H1 (cell line): ENCODE measurements at regions not wholly inside any gene's neighbourhood (a gene's known extent, or its start where the extent isn't known, plus 50 kb on each side); places are given as distances from the start of the nearest gene placed in this dataset.

ENCODE experiments used
- CTCF ChIA-PET: fragments of 300-600 bp; sonication (Branson Sonifier 250); formaldehyde crosslinking; loops from one replicate; lab custom pipeline; 2021; ENCODE audit not compliant: partially characterized antibody; lab: Charles Lee
- POLR2A ChIA-PET: fragments of 300-600 bp; sonication (Branson Sonifier 250); formaldehyde crosslinking; loops from one replicate; lab custom pipeline; 2021; ENCODE audit warnings: inconsistent platforms; ENCODE audit not compliant: partially characterized antibody; lab: Charles Lee
- DNase-seq, 2 experiments: peaks; one replicate each; pipeline versions ENCODE4 v3.0.0 to v3.0.0-alpha.2; 2010 to 2022; ENCODE audit warnings: low spot score in 2 of 2, low read depth in 1 of 2, mixed read lengths in 1 of 2
- FAIRE-seq: peaks from 2 replicates; lab custom pipeline; 2011; peaks lifted over from hg19 to GRCh38; lab: Jason Lieb, UNC
- H2AFZ ChIP-seq: 2 replicates; pipeline ENCODE4 v1.8.1; 2012; ENCODE audit warnings: low read length, inconsistent platforms
- H2AK5ac ChIP-seq: 2 replicates; pipeline ENCODE4 v1.6.1; 2013; ENCODE audit warnings: low read depth, low read length
- H2BK120ac ChIP-seq: replicated peaks from 2 replicates; pipeline ENCODE3; 2013; ENCODE audit warnings: low read depth, low read length, inconsistent platforms
- H2BK12ac ChIP-seq: 2 replicates; pipeline ENCODE4 v1.6.1; 2013; ENCODE audit warnings: low read depth, low read length
- H2BK15ac ChIP-seq: 2 replicates; pipeline ENCODE4 v1.6.1; 2013; ENCODE audit warnings: low read length
- H2BK20ac ChIP-seq: 2 replicates; pipeline ENCODE4 v1.6.1; 2013; ENCODE audit warnings: low read length
- H2BK5ac ChIP-seq: 2 replicates; pipeline ENCODE4 v1.6.1; 2013; ENCODE audit warnings: low read depth, low read length
- H3K14ac ChIP-seq: 2 replicates; pipeline ENCODE4 v1.6.1; 2013; ENCODE audit warnings: inconsistent platforms; ENCODE audit not compliant: insufficient read length
- H3K18ac ChIP-seq: 2 replicates; pipeline ENCODE4 v1.6.1; 2013; ENCODE audit warnings: low read length; ENCODE audit errors: extremely low read depth
- H3K23ac ChIP-seq: 2 replicates; pipeline ENCODE4 v1.6.1; 2013; ENCODE audit warnings: inconsistent platforms; ENCODE audit not compliant: insufficient read length
- H3K23me2 ChIP-seq: 2 replicates; pipeline ENCODE4 v1.6.1; 2013; ENCODE audit warnings: low read depth, low read length
- H3K27ac ChIP-seq: 2 replicates; pipeline ENCODE4 v1.6.1; 2011; ENCODE audit warnings: low read depth, low read length, inconsistent platforms
- H3K27me3 ChIP-seq, 4 experiments: replicated peaks in 1 of 4; 1 replicate in 1 of 4; 2 replicates in 3 of 4; pipeline versions ENCODE4 v1.6.1 to v1.8.1; 2011 to 2013; ENCODE audit warnings: low read length in 3 of 4, mild to moderate bottlenecking in 3 of 4, inconsistent platforms in 2 of 4, mixed read lengths in 2 of 4, moderate library complexity in 1 of 4; ENCODE audit not compliant: control insufficient read depth in 3 of 4, insufficient read depth in 3 of 4; ENCODE audit errors: extremely low read depth in 1 of 4
- H3K36me3 ChIP-seq, 4 experiments: 2 replicates each; pipeline versions ENCODE4 v1.6.1 to v1.8.1; 2011 to 2013; ENCODE audit warnings: mild to moderate bottlenecking in 4 of 4, low read length in 3 of 4, moderate library complexity in 2 of 4, control low read depth in 1 of 4, inconsistent platforms in 1 of 4; ENCODE audit not compliant: insufficient read depth in 4 of 4, control insufficient read depth in 2 of 4
- H3K4ac ChIP-seq: replicated peaks from 2 replicates; pipeline ENCODE3; 2013; ENCODE audit warnings: low read length, low read depth, mixed read lengths, inconsistent platforms; ENCODE audit not compliant: insufficient read length
- H3K4me1 ChIP-seq, 4 experiments: replicated peaks in 1 of 4; 1 replicate in 1 of 4; 2 replicates in 3 of 4; pipeline versions ENCODE4 v1.6.1 to v1.8.1; 2011 to 2013; ENCODE audit warnings: low read length in 3 of 4, inconsistent platforms in 2 of 4, mixed read lengths in 1 of 4; ENCODE audit not compliant: insufficient read depth in 4 of 4, control insufficient read depth in 3 of 4
- H3K4me2 ChIP-seq, 2 experiments: 2 replicates each; pipeline versions ENCODE4 v1.6.1 to v1.8.1; 2011 to 2013; ENCODE audit warnings: low read depth in 2 of 2, low read length in 2 of 2, control low read depth in 1 of 2, inconsistent platforms in 1 of 2, mild to moderate bottlenecking in 1 of 2; ENCODE audit not compliant: insufficient read depth in 1 of 2
- H3K4me3 ChIP-seq, 4 experiments: fragments of 200-600, 300-600 bp in 1 of 4; sonication (generic), shearing (Covaris generic), sonication (Bioruptor Twin) in 1 of 4; 2 replicates each; pipeline versions ENCODE4 v1.5.1 to v1.8.1; 2011 to 2016; ENCODE audit warnings: low read length in 4 of 4, low read depth in 3 of 4, control low read depth in 2 of 4, inconsistent platforms in 2 of 4, mild to moderate bottlenecking in 2 of 4, mixed read lengths in 1 of 4, moderate library complexity in 1 of 4; ENCODE audit not compliant: insufficient read depth in 2 of 4; ENCODE audit errors: extremely low read depth in 1 of 4
- H3K56ac ChIP-seq: replicated peaks from 2 replicates; pipeline ENCODE3; 2013; ENCODE audit warnings: low read depth, mild to moderate bottlenecking, mixed read lengths, low read length, inconsistent platforms; ENCODE audit not compliant: insufficient read length
- H3K79me1 ChIP-seq: 2 replicates; pipeline ENCODE4 v1.6.1; 2013; ENCODE audit warnings: low read depth, low read length, control low read depth
- H3K79me2 ChIP-seq, 2 experiments: 2 replicates each; pipeline versions ENCODE4 v1.6.1 to v1.8.1; 2012 to 2013; ENCODE audit warnings: low read length in 2 of 2, mild to moderate bottlenecking in 2 of 2, inconsistent platforms in 1 of 2; ENCODE audit not compliant: insufficient read depth in 2 of 2, control insufficient read depth in 1 of 2
- H3K9ac ChIP-seq, 4 experiments: replicated peaks in 1 of 4; 1 replicate in 1 of 4; 2 replicates in 3 of 4; pipeline versions ENCODE4 v1.6.1 to v1.8.1; 2011 to 2013; ENCODE audit warnings: low read depth in 3 of 4, low read length in 3 of 4, control low read depth in 2 of 4, mild to moderate bottlenecking in 2 of 4, moderate library complexity in 2 of 4, inconsistent platforms in 1 of 4; ENCODE audit errors: extremely low read depth in 1 of 4
- H3K9me3 ChIP-seq, 2 experiments: 2 replicates each; pipeline versions ENCODE4 v1.6.1 to v1.8.1; 2012 to 2013; ENCODE audit warnings: mild to moderate bottlenecking in 2 of 2, moderate library complexity in 2 of 2, control low read depth in 1 of 2, inconsistent platforms in 1 of 2, low read depth in 1 of 2, low read length in 1 of 2, mixed read lengths in 1 of 2; ENCODE audit not compliant: insufficient read depth in 2 of 2
- H4K20me1 ChIP-seq, 2 experiments: replicated peaks in 1 of 2; 2 replicates each; pipeline versions ENCODE3 to v1.8.1; 2011 to 2013; ENCODE audit warnings: inconsistent platforms in 2 of 2, low read length in 2 of 2, mild to moderate bottlenecking in 1 of 2; ENCODE audit not compliant: insufficient read depth in 2 of 2, control insufficient read depth in 1 of 2
- H4K5ac ChIP-seq: 2 replicates; pipeline ENCODE4 v1.6.1; 2013; ENCODE audit warnings: low read length, low read depth, mixed read lengths, inconsistent platforms; ENCODE audit not compliant: insufficient read length
- H4K8ac ChIP-seq: 2 replicates; pipeline ENCODE4 v1.8.0; 2013; ENCODE audit warnings: mild to moderate bottlenecking, moderate library complexity, low read length, inconsistent platforms; ENCODE audit not compliant: insufficient read depth; ENCODE audit errors: extremely low read depth
- H4K91ac ChIP-seq: replicated peaks from 2 replicates; pipeline ENCODE3; 2013; ENCODE audit warnings: low read length, mixed read lengths, inconsistent platforms; ENCODE audit not compliant: insufficient read length
- ASH2L ChIP-seq: fragments of 200-600, 300-600 bp; sonication (generic); IDR thresholded peaks from one replicate; pipeline ENCODE4 v1.7.1; 2017; ENCODE audit warnings: low read length
- BACH1 ChIP-seq: IDR thresholded peaks from 2 replicates; pipeline ENCODE4 v1.6.1; 2012; ENCODE audit warnings: low read length, improper control_type of control experiment
- CBX8 ChIP-seq: fragments of 300-800, 300-1000 bp; sonication (generic); IDR thresholded peaks from 2 replicates; pipeline ENCODE4 v1.7.1; 2016; ENCODE audit warnings: low read depth, low read length, borderline replicate concordance
- GABPA ChIP-seq: IDR thresholded peaks from 2 replicates; pipeline ENCODE4 v1.6.1; 2011; ENCODE audit warnings: mild to moderate bottlenecking, low read length, moderate library complexity, borderline replicate concordance; ENCODE audit not compliant: insufficient read depth
- NRF1 ChIP-seq: IDR thresholded peaks from 2 replicates; pipeline ENCODE4 v1.6.1; 2011; ENCODE audit warnings: mild to moderate bottlenecking, low read depth, low read length, improper control_type of control experiment
- POLR2AphosphoS5 ChIP-seq: IDR thresholded peaks from 2 replicates; pipeline ENCODE4 v1.6.1; 2011; ENCODE audit warnings: low read depth, low read length
- RBBP5 ChIP-seq: IDR thresholded peaks from 2 replicates; pipeline ENCODE4 v1.7.1; 2012; ENCODE audit warnings: low read depth, mild to moderate bottlenecking, inconsistent platforms, low read length, moderate library complexity, borderline replicate concordance
- RNF2 ChIP-seq: fragments of 200-900, 300-1000 bp; sonication (generic); IDR thresholded peaks from 2 replicates; pipeline ENCODE4 v1.7.1; 2016; ENCODE audit warnings: borderline replicate concordance, low read depth, mild to moderate bottlenecking, antibody characterized with exemption, low read length; ENCODE audit not compliant: poor library complexity, severe bottlenecking; ENCODE audit errors: missing control alignments
- SIN3A ChIP-seq, 2 experiments: IDR thresholded peaks in 1 of 2; conservative IDR thresholded peaks in 1 of 2; 2 replicates each; pipeline ENCODE4 v1.6.1; 2011 to 2012; ENCODE audit warnings: low read length in 2 of 2, improper control_type of control experiment in 1 of 2, low read depth in 1 of 2, mild to moderate bottlenecking in 1 of 2
- SP1 ChIP-seq: IDR thresholded peaks from 2 replicates; pipeline ENCODE4 v1.6.1; 2011; ENCODE audit warnings: low read depth, low read length
- SP2 ChIP-seq: IDR thresholded peaks from 2 replicates; pipeline ENCODE4 v1.6.1; 2012; ENCODE audit warnings: mild to moderate bottlenecking, low read length, inconsistent platforms
- TEAD4 ChIP-seq: IDR thresholded peaks from 2 replicates; pipeline ENCODE4 v1.6.1; 2012; ENCODE audit warnings: low read depth, low read length, inconsistent platforms, mixed read lengths
- YY1 ChIP-seq: IDR thresholded peaks from 2 replicates; pipeline ENCODE4 v1.6.1; 2011; ENCODE audit warnings: low read depth, mild to moderate bottlenecking, low read length
- ZNF274 ChIP-seq: IDR thresholded peaks from 2 replicates; pipeline ENCODE4 v1.7.0; 2012; ENCODE audit warnings: low read length, borderline replicate concordance; ENCODE audit errors: extremely low read depth
- WGBS, 2 experiments: shearing (Covaris generic) in 1 of 2; methylation state at CpG; one replicate each; pipeline versions ENCODE4 v1.1.6 to v1.1.7; 2013 to 2015; ENCODE audit warnings: low lambda C conversion rate in 2 of 2, mixed read lengths in 2 of 2, inconsistent platforms in 1 of 2, low coverage in 1 of 2, missing lambda C conversion rate in 1 of 2; ENCODE audit not compliant: insufficient replicate concordance in 2 of 2, insufficient coverage in 1 of 2, insufficient read length in 1 of 2; ENCODE audit errors: extremely low coverage in 1 of 2, missing lambda C conversion rate in 1 of 2; 5-methylcytosine and 5-hydroxymethylcytosine counted together

- no peak overlapping the region for H3K14ac ChIP-seq
- no peak for DNase-seq
- H3K23ac ChIP-seq = no peak overlapping the region
- no peak overlapping the region for H2BK120ac ChIP-seq
- H2AK5ac ChIP-seq = peak overlapping the region; percentile 54; the same call in 1 of the 2 replicates
- H3K23me2 ChIP-seq = no peaks in the 10 kb centered on the region; the same call in 1 of the 2 replicates
- H3K79me1 ChIP-seq = no peaks in the 10 kb centered on the region
- POLR2A ChIA-PET = no interaction called here
- H4K5ac ChIP-seq = no peak overlapping the region
- H3K18ac ChIP-seq = no peak overlapping the region
- H2BK20ac ChIP-seq = peak overlapping the region; percentile 11; the same call in 1 of the 2 replicates
- H3K9ac ChIP-seq = no peak overlapping the region
- no peak overlapping the region for H3K4me3 ChIP-seq
- peaks cover 0 to 13% (median 0%) of the 10 kb centered on the region in 4 experiments; a peak in 3 of 7 replicates for H3K4me1 ChIP-seq
- no peaks in the 10 kb centered on the region for H3K27me3 ChIP-seq
- no peak overlapping the region for H3K27ac ChIP-seq
- no peaks in the 10 kb centered on the region; a peak in 1 of 8 replicates for H3K36me3 ChIP-seq
- CTCF ChIA-PET = no interaction called here
- peak overlapping the region; percentile 44 for H4K91ac ChIP-seq
- no peaks in the 10 kb centered on the region for H3K79me2 ChIP-seq
- H3K4me2 ChIP-seq = no peak overlapping the region
- peak overlapping the region; percentile 35 for H2BK5ac ChIP-seq
- no peaks in the 10 kb centered on the region for H4K20me1 ChIP-seq
- no peak for FAIRE-seq
- no peaks in the 10 kb centered on the region for H3K9me3 ChIP-seq
- H2AFZ ChIP-seq = no peak overlapping the region
- H4K8ac ChIP-seq = no peak overlapping the region
- no peak overlapping the region for H3K56ac ChIP-seq
- H2BK15ac ChIP-seq = 0 out of 2 replicates have a peak overlapping the region, but pooled peaks have one; percentile 65
- H2BK12ac ChIP-seq = peak overlapping the region; percentile 52; the same call in 1 of the 2 replicates
- WGBS, 2 experiments = 91% methylated on average over 10 of the region's 10 CpGs; no CpG with 5 or more reads in 1 of the 2 experiments
- no peak overlapping the region for H3K4ac ChIP-seq
- TF ChIP-seq BACH1 = no peak
- no peak for TF ChIP-seq TEAD4
- no peak for TF ChIP-seq SIN3A (conservative IDR thresholded peaks at IDR 0.05 in 1 of 2, IDR thresholded peaks at IDR 0.05 in 1 of 2; ENCODE audit: low read depth in 1 of 2, low read length in 2 of 2)
- TF ChIP-seq NRF1 = no peak
- no peak for TF ChIP-seq POLR2AphosphoS5
- TF ChIP-seq YY1 = no peak
- TF ChIP-seq RNF2 = no peak
- TF ChIP-seq CBX8 = no peak
- no peak for TF ChIP-seq ASH2L
- no peak for TF ChIP-seq RBBP5
- TF ChIP-seq SP2 = no peak
- no peak for TF ChIP-seq SP1
- no peak for TF ChIP-seq ZNF274
- no peak for TF ChIP-seq GABPA
Observed at GRCh38 chr2:7666596-7667259, 749.5 kb downstream of the RNF144A start.
